ENCODE measurements at regions not wholly inside any gene's neighbourhood (a gene's known extent, or its start where the extent isn't known, plus 50 kb on each side); places are given as distances from the start of the nearest gene placed in this dataset.

DNA sequence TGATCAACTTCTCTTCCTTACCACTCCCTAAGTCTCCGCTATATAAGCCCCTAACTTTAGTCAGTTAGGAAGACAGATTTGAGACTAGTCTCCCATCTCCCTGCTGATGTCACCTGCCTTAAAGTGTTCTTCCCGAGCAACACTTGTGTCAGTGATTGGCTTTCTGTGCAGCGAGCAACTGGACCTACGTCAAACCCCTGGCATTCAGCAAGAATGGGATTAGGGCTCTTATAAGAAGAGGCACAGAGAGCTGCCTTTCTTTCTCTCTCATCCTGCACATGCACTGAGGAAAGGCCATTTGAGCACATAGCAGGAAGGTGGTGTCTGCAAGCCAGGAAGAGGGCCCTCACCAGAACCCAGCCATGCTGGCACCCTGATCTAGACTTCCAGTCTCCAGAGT is 116.6 kb upstream of the THY1 start:
- DNase-seq (ENCODE audit: low spot score in 2 of 2): no peak
- no peak overlapping the region for H3K4me3 ChIP-seq
- TF ChIP-seq, protein P1, sequence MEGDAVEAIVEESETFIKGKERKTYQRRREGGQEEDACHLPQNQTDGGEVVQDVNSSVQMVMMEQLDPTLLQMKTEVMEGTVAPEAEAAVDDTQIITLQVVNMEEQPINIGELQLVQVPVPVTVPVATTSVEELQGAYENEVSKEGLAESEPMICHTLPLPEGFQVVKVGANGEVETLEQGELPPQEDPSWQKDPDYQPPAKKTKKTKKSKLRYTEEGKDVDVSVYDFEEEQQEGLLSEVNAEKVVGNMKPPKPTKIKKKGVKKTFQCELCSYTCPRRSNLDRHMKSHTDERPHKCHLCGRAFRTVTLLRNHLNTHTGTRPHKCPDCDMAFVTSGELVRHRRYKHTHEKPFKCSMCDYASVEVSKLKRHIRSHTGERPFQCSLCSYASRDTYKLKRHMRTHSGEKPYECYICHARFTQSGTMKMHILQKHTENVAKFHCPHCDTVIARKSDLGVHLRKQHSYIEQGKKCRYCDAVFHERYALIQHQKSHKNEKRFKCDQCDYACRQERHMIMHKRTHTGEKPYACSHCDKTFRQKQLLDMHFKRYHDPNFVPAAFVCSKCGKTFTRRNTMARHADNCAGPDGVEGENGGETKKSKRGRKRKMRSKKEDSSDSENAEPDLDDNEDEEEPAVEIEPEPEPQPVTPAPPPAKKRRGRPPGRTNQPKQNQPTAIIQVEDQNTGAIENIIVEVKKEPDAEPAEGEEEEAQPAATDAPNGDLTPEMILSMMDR (IDR thresholded peaks at IDR 0.05): no peak
- TF ChIP-seq EP300 (IDR thresholded peaks at IDR 0.05) (no peak), POLR2A (IDR thresholded peaks at IDR 0.05) (no peak)
- no peaks in the 10 kb centered on the region for H3K27me3 ChIP-seq
- WGBS, 2 donors: 78 to 92% methylated on average over 4 of the region's 4 CpGs
- H3K27ac ChIP-seq: no peak overlapping the region
- no peaks in the 10 kb centered on the region for H3K36me3 ChIP-seq
- H3K9me3 ChIP-seq: no peaks in the 10 kb centered on the region
- no peaks in the 10 kb centered on the region for H3K4me1 ChIP-seq

DNA sequence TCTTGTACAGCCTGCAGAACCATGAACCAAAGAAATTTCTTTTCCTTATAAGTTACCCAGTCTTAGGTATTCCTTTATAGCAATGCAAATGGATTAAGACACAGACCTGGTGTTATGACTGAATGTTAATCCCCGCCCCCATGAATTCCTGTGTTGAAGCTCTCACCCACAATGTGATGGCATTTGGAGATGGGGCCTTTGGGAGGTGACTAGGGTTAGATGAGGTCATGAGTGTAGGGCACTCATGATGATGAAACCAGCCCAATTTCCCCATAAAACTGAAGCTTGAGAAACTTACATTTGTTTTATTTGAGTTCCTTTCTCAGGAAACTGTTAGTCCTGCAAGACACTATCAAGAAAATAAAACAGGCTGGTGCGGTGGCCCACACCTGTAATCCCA is 115.8 kb upstream of the THY1 start:
- Histone ChIP-seq H3K27ac (no peak overlapping the region), H3K4me3 (no peak overlapping the region), H3K4me1 (peaks cover 0 to 6% (median 0%) of the 10 kb centered on the region in 4 donors), H3K36me3 (no peaks in the 10 kb centered on the region), H3K9me3 (no peaks in the 10 kb centered on the region), H3K27me3 (no peaks in the 10 kb centered on the region)
- TF ChIP-seq, protein P1 (IDR thresholded peaks at IDR 0.05): no peak
- TF ChIP-seq POLR2A (IDR thresholded peaks at IDR 0.05) (no peak), EP300 (IDR thresholded peaks at IDR 0.05) (no peak)
- no peak for DNase-seq (ENCODE audit: low spot score in 2 of 2)
- 82 to 88% methylated on average over 2 of the region's 2 CpGs for WGBS, 2 donors

DNA sequence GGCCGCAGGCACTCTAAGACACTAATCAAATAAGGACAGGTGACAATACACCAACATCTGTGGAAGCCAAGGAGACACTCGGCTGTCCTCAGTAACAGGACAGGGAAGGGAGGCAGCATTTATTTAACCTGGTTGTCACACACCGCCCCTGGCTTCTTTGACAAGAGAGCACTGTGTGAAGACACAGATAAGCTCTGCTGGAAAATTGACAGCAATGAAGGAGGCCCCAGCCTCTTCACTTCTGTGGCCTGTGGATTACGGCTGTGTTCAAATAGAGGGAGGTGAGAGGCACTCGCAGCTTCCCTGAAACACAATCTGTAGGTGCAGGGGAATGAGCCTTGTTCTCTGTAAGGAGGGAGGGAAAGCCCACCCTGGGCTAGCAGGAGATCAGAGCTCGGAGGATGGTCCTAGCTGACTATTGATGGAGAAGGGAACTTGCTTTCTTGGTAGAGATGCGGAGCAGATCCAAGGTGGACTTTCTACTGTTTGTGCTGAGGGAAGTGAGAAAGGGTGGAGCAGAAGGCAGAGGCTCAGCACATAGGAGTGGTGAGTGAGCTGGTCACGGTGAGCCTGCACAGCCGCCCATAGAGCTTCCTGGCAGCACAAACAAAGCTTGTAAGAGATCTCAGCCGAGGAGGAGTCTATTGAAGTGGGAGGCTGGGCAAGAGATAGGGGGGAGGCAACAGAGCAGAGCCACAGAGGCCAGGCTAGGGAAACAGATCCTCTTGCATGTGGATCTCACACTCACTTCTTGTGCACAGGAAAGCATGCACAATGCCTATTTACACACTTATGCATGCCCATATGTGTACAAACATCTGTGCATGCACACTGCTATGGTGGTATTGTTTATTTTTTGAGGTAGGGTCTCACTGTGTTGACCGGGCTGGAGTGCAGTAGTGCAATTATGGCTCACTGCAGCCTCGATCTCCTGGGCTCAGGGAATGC is 114.6 kb upstream of the THY1 start:
- Histone ChIP-seq H3K4me3 (no peak overlapping the region), H3K9me3 (no peaks in the 10 kb centered on the region), H3K36me3 (no peaks in the 10 kb centered on the region), H3K4me1 (peaks cover 0 to 8% (median 0%) of the 10 kb centered on the region in 4 donors), H3K27me3 (no peaks in the 10 kb centered on the region), H3K27ac (no peak overlapping the region)
- TF ChIP-seq POLR2A (IDR thresholded peaks at IDR 0.05): no peak
- TF ChIP-seq, protein P1 (IDR thresholded peaks at IDR 0.05): no peak
- no peak for TF ChIP-seq EP300 (IDR thresholded peaks at IDR 0.05)
- no peak for DNase-seq (ENCODE audit: low spot score in 2 of 2)
- WGBS, 2 donors: 51 to 53% methylated on average over 12 of the region's 12 CpGs

DNA sequence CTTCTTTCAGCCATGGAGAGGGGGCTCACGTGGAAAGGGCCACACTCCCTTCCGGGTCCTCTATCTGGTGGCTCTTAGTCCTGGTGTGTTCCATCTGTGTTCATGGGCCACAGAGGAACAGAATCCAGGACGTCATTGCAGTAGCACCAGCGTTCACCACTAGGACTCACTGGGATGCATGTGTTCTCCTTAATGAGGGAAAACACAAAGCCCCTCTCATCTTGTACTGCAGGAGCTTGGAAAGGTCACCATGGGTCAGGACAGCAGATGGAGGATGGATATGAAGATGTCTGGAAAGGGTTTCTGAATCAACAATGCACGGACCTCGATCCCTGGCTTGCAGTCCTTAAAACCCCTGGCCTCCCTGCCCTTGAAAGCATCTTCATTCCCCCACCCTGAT is 113.8 kb upstream of the THY1 start:
- Histone ChIP-seq H3K4me3 (no peak overlapping the region), H3K9me3 (no peaks in the 10 kb centered on the region), H3K4me1 (peaks cover 0 to 8% (median 0%) of the 10 kb centered on the region in 4 donors), H3K27me3 (no peaks in the 10 kb centered on the region), H3K36me3 (no peaks in the 10 kb centered on the region), H3K27ac (no peak overlapping the region)
- no peak for DNase-seq (ENCODE audit: low spot score in 2 of 2)
- no peak for TF ChIP-seq POLR2A (IDR thresholded peaks at IDR 0.05)
- TF ChIP-seq, protein P1 (IDR thresholded peaks at IDR 0.05): no peak
- no peak for TF ChIP-seq EP300 (IDR thresholded peaks at IDR 0.05)
- 76 to 77% methylated on average over 6 of the region's 6 CpGs for WGBS, 2 donors

All from tibial nerve (tissue), 4 donors.